ENCODE measurements at regions not wholly inside any gene's neighbourhood (a gene's known extent, or its start where the extent isn't known, plus 50 kb on each side); places are given as distances from the start of the nearest gene placed in this dataset.

DNA sequence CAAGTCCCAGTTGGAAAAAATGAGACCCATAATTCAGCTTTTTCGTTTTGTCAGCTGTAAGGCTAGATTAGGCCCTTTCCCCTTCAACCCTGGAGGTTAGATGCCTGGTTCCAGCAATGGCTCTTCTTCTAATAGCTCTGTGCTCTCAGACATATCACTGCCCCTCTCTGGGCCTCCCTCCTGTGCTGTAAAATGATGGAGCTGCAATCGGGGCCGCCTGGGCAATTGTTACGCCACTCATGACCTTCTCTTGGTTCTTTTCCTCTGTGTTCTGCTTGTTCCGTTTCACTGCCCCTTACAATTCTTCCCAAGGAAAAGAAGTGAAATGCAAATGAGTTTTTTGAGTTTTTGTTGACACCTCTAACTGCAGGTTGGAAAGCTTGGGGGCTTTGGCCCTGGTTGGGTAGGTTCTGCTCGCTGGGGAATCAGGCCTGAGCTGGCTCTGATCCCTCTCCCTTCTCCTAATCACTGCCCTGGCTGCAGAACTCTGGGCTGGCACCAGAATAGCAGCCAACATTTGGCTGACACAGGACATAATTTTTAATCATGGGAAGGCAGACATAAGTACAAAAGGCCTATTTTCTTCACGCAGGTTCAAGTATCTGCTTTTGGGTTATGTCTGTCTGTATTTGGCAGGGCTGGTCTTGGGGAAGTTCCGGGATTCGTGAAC, 110.9 kb downstream of the FOXD1 start:
- no peak for DNase-seq

DNA sequence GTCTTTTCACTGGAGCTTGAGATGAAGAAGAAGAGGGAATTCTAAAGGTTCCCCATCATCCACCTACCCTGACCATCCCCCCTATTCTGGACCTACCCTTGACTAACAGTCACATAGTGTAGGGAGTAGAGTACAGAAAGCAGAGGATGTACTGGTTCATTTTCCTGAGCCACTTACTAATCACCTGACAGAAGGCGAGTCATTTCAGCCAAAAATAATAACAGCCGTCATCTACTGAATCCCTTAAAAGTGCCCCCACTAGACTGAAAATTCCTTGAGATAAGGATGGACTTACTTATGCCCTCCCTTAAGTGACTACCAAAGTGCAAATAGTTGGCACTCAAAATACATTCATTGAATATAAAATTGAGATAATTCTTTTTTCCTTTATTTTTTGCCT, 112.2 kb downstream of the FOXD1 start:
- DNase-seq = no peak

DNA sequence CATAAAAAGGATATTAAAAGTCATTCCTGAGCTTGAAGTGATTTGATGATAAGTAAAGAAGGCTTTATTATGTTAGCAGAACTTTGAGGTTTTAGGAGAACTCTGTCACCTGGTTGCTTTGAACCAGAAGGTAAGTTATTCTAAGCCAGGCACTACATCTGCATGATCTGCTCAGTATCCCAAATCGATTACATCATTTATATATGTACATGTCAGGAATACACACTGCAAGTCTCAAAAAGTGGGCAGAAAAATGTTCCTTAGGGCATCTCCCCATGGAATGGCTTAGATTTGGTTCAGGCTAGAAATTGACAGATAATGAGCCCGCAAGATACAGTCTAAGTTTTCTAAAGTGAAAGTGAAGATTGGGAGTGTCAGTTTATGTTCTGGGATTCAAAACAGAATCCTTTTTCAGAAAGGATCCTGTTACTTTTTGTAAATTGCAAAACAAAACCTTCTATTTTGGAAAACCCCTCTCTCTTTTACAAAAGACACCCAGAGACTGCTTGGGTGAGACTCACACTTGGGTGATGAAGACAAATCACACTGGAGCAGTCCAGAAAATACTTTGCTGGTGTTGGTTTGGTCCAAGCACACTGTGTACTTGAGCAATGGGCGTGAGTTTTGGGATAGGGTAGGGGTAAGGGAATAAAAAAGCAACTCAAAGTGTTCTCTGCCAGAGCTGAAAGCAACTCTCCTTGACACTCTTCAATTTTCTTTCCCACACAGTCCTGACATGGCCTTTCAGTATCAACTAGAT, 114.5 kb downstream of the FOXD1 start:
- DNase-seq = no peak

DNA sequence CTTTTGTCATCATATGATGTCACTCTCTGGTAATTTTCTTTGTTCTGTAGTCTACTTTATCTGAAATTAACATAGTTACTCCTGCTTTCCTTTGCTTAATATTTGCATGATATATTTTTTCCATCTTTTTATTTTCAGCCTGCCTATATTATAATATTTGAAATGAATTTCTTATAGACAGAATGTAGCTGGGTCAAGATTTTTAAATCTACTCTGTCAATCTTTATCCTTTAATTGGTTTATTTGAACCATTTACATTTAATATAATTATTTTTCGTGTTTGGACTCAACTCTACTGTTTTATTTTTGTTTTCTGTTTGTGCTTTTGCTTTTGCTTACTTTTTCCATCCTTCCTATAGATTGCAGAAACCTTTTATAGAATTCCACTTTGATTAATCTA, 118.0 kb downstream of the FOXD1 start:
- DNase-seq = no peak

DNA sequence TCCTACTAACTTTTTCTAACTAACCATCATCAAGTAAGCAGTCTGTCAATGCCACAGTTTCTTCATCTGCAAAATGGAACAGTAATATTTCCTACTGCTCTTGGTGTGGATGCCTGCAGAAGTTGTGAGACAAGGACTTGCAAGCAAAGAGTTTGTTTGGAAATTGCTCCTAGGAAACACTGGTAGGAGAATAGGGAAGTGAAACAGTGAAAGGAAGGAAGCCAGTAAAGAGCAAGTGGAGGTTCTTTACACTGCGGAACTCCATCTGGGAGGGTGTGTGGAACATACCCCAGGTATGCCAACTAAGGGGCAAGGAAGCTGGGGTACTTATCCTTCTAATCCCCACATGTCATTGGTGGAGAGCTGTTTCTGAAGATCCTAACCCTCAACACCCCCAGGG, 119.9 kb downstream of the FOXD1 start:
- no peak for DNase-seq

DNA sequence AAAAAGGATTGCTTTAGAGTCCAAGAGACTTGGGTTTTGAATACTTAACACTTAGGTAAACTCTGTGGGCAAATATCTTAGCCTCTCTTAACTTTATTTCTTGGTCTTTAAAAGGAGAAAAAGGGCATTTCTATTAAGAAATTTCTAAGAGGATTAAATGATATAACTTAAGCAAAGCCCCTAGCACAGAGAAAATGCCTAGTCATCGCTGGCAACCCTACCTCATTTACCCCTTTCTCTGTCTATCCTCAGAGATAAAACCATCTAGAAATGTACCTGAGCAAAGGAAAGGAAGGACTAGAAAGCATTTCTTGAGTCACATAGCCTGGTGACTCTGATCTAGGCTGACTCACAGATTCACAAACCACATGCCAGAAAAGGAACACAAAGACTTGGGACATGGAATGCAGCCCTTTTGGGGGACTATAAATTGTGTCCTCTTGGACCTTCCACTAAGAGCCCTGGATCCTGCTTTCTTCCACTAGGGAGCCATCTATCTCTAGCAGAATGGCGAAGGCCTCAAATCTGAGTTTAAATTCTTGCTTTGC, 120.6 kb downstream of the FOXD1 start:
- DNase-seq = no peak

DNA sequence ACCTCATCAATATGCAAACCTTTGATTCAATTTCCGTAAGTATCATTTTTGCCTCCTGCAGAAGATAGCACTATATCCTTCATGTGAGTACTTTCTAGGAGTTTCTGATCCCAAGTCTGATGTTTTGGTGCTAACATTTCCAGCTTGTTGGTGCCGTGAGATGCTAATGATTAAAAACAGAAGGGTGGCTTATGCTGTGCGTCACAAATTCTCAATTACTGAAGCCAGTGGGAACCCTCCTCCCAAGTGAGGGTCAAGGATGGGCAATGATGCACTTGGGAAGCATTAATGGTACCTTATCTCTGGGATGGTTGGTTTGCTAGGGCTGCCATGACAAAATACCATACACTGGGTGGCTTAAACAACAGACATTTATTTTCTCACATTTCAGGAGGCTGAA, 123.0 kb downstream of the FOXD1 start:
- no peak for DNase-seq

DNA sequence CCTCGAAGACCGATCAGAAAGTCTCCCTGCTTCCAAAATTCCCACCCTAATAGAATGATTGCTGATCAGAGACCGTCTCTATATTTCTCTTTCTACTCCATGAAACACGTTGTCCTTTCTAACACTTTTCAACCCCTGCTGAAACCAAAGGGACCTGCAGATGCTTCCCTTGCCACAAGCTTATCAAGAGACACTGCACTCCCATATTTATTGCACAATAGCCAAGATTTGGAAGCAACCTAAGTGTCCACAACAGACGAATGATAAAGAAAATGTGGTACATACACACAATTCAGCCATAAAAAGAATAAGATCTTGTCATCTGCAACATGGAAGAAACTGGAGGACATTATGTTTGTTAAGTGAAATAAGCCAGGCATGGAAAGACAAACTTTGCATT, 125.1 kb downstream of the FOXD1 start:
- DNase-seq = no peak

DNA sequence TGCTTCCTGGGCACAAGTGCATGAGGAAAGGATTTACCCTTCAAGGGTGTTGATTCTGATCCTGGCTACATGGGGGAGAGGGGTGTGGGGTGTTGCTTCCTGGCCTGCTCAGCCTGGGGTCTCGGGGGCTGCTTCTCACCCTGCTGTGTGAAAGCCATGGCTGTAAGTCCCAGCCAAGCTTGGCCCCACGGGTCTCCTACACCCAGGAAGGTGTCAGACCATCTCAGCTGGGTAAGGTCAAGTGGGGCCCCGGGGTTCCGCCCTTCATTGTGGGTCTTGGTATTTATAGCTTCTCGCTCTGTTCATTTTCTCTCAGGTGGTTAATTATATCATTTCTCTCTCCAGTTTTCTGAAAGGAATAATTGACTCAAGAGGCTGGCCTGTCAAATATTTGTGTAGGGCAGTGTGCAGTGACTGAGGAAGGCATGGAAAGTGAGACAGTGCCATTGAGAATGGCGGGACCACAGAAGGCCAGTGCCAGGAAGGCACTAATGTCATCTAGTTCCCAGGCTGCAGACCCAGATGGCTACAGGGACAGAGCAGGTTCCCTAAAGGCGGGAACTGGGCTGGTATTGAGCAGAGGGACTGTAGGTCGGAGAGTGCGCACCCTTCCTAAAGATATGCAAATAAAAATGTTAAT, 126.0 kb downstream of the FOXD1 start:
- DNase-seq = no peak

DNA sequence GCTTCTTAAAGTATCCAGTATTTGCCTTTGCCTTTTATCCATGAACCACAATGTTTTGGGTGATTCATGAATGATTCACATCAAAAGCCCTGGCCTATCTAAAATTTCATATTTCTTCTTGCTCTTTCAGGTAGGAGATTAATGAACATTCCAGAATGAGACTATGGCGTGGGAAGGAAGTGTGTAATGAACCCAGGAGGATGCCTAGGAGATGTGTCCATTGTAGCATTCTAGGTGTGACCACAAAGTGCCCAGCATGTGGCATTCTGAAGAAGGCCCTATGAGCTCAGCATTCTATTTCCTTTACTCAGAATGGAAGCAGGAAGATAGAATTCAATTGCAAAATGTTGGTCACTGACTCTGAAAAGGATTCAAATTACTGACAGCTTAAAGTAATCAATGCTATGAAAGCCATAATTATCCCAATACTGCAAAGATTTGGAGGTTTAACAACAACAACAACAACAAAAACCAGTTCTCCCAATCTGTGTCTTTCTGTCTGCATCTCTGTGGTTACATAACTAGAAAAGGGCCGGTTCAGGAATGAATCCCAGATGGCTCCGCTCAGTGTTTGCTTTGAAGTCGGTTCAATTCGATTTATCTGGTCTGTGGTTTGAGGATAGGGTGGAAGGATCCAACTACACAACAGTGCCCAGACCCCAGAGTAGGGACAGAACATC, 126.7 kb downstream of the FOXD1 start:
- DNase-seq = no peak

DNA sequence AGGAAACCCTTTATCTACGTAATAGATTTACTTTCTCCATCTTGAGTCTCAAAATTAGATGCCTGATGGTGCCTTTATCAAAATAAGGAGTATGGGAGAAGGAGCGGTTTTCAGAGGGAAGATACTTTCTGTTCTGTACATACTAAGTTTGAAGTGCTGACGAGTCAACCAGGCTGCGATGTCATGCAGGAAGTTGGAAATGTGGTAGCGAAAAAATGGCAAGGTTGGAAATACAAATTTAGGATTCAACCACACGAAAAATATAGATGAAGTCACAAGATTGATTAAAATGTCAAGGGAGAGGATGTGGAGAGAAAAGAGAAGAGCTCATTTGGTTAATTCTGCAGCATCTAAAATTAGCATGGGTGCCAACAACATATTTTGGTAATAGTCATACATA, 129.5 kb downstream of the FOXD1 start:
- no peak for DNase-seq

DNA sequence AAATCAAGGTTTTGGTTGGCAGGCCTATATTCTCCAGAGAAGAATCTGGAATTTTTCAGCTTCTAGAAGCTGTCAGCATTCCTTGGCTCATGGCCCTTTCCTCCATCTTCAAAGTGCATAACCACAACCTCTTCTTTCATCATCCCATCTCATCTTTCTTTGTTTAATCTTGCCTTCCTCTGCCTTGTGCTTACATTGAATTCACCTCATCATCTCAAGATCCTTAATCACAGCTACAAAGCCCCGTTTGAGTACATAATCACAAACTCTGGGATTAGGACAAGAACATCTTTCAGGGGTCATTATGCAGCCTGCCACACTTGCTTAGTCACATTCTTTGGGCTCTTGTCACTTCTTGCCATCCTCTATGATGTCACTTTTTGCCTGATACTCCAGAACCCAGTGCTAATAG, 130.3 kb downstream of the FOXD1 start:
- no peak for DNase-seq

DNA sequence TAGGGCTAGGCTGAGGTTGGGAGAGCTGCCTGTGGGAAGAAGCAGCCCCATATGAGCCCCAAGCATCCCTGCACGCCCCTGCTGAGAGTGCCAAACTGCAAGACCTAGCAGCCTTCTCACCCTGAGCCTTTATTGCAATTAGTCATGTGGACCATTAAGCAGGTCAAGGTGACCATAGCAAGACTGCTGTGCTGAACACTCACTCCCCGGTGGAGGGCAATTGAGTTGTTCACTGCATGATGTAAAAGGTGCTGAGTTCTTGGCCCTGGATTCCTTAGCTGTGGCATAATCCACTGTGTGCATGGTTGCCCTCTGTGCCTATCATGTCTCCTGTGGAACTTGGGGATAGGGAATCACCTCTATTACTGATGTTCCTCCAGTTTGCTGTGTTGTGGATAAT, 131.1 kb downstream of the FOXD1 start:
- no peak for DNase-seq

DNA sequence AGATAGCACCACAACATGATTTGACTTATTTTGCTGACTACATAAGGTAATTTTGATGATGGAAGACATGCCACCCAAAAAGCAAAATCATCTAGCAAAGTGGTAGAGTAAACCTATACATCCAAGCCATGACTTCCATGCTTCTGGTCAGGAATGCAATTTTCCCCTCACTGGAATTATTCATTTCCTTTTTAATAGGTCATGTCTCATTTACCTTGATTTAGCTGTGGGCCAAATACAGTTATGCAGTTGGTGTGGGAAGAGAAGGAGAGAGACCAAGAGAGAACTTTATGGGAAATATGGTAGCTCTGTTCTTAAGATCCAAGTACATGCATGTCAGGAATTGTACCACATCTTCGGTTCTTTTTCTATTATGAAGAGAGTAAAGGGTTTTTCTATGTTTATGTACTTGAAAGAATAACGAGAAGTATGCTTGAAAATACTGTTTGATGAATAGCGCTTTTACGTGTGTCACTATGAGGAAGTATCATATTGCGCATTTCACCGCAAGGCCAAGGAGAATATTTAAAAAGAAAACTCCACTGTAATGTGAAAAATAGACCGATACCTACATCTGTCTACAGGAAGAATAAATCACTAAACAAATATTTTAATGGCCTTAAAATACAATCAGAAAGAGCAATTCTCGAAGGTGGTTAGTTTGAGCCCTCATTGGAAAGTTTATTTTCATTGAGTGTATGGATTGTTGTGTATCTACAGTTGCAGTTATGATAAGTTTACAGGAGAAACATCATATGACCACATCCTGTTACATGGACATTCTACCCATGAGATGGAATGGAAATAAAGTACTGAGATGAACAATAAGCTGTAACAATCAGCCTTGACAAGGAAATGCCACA, 134.0 kb downstream of the FOXD1 start:
- no peak for DNase-seq

DNA sequence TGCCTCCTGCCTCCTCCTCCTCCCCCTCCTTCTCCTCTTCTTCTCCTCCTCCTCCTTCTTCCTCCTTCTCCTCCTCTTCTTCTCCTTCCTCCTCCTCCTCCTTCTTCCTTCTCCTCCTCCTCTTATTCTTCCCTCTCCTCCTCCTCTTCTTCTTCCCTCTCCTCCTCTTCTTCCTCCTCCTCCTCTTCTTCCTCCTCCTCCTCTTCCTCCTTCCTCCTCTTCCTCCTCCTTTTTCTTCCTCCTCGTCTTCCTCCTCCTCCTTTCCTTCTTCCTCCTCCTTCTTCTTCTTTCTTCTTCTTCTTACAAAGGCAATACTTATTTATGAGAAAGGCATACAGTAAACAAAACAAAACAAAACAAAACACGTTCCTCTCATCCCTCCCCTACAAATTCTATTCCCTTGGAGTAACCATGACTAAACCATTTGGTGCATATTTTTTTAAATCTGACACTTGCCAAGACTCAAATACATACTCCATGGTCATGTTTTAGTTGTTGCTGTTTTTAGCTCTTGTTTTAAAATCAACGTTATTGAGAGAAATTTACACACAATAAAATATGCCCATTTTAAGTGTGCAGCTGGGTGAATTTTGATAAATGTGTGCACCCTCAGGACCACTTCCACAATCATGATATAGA, 135.6 kb downstream of the FOXD1 start:
- DNase-seq = no peak

DNA sequence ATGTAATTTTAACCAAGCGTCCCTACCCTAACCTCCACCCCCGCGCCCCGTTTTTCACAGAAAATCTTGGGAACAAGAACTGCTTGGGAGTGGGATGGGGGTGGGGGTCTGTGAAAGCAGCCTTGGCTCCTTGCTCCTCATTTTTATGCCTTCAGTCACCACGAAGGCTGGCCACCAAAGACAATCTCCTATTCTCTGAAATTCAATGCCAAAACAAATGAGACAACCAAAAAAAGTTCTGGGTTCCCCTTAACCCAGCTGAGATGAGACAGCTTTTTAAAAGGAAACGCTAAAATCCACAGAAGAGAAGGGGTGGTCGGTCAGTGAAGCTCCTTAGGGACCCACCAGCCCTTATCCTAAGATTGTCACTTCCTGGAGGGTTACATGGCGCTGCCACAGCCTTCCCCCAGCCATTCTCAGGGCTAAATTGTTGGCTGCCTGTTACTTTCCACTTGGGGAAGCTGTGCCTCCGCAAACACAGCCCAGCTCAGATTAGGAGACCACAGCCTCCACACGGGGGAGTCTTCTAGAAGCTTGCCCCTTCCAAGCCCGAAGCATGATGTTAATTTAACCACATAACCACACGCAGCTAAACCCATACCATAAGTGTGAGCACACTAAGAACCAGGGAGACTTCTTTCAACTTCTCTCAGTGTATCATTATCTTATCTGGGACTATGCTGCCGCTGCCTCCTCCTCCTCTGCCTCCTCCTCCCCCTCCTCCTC, 136.3 kb downstream of the FOXD1 start:
- peak; percentile 33 for DNase-seq

DNA sequence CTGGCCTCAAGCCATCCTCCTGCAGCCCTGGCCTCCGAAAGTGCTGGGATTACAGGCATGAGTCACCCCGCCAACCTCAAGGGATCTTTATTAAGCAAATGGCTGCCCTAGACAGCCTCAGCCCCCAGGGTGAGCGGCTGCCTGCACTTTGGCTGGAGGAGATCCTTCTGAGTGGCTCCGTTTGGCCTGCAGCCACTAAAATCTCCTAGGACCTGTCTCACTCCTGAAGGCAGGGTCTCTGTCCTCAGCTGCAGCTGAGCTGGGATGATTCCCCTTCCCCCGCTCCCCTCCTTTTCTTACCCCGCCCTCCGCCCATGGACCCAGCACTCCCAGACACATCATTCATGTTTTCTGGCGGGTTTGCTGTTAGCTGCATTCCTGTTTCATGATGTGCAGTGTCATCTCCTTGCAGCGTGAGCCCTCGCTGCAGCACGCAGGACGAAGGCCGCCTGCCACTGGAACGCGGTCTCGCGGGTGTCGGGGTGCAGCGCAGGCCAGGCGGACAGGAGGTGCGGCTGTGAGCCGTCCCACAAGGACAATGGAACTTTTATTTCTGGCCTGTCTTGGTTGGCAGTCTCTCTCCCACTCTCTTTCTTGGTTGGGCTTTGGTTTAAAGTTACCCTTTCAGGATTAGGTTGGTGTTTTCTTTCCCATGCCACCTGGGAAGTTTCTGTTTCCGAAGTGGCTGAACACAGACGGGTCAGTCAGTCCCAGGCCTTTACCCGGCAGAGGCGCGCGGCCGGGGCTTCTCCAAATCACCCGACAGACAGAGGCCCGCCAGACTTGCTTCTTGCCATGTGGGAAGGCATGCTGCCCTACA, 137.1 kb downstream of the FOXD1 start:
- DNase-seq = no peak

DNA sequence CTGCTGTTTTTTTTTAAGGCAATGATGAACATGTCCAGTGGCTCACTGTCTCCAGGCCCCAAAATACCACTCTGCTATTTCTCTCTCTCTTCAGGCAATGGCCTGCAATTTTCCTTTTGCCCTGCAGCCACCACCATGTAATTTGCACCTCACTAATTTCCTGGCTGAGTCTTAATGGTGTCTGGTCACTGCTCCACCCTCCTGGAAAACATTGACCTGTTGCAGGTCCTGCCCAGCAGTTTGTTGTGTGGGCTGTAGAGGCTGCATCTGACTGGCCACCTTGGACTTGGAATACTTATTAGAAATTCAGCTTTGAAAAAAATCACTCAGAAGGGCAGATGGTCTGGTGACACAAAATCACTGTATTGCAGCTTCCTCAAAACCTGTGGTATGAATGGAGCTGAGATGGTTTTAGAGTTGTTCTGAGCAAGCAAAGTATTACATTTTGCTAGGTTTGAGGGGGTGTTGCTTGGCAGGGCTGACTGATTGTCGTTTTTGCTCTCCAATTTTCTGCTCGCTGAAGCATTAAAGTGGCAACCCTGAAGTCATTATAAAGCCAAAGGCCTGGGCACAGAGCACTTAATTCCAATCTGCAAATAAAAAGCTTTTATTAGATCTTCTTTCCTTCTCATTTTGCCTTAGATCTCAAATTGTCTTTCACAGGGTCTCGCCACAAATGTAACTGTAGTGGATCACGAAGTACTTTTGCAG, 134.8 kb downstream of the TMEM174 start:
- no peak for DNase-seq

DNA sequence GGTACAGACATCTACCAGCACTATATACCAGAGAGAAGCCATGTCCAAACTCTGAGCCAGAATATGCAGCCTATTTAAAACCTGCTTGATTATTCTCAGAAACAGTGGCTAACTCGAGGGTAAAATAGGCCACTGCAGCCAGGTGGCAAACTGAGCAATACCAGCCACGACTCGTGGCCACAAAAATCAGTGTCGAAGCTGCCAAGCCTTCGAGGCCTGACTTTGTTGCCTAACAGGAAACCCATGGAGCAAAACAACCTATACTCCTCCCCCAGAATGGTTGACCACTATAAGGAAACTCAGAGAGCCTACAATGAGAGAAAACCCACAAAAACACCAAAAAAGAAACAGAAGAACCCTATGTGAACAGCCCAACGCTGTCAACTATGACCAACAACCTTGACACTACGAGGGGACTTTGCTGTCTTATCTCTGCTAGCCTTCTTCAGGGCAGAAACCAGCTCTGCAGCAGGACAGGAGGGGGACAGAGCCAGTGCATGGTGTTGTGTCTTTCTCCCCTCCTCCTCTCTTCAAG, 133.8 kb downstream of the TMEM174 start:
- DNase-seq = peak; percentile 33
